Gastroesophageal sphincter (tissue), 4 donors: ENCODE measurements at regions not wholly inside any gene's neighbourhood (a gene's known extent, or its start where the extent isn't known, plus 50 kb on each side); places are given as distances from the start of the nearest gene placed in this dataset.

ENCODE experiments used
- ATAC-seq: fragments of 150-250 bp; one replicate; pipeline ENCODE4 v1.9.1; 2016; ENCODE audit warnings: mild to moderate bottlenecking, moderate library complexity
- H3K27ac ChIP-seq, 4 donors: fragments of 200-600 bp; sonication (generic) in 3 of 4; 1 replicate in 3 of 4; 2 replicates in 1 of 4; pipeline ENCODE4 v1.5.1; 2016 to 2019
- H3K27me3 ChIP-seq: fragments of 200-600 bp; sonication (generic); one replicate; pipeline ENCODE4 v1.5.1; 2019
- H3K36me3 ChIP-seq, 2 donors: fragments of 200-600 bp; sonication (generic); one replicate each; pipeline ENCODE4 v1.5.1; 2019; ENCODE audit warnings: control low read depth in 1 of 2
- H3K4me1 ChIP-seq, 3 donors: fragments of 200-600 bp; sonication (generic); 1 replicate in 2 of 3; 2 replicates in 1 of 3; pipeline ENCODE4 v1.5.1; 2016 to 2019; ENCODE audit warnings: control low read depth in 2 of 3
- H3K4me3 ChIP-seq, 2 donors: fragments of 200-600 bp; sonication (generic); one replicate each; pipeline ENCODE4 v1.5.1; 2019; ENCODE audit warnings: mild to moderate bottlenecking in 1 of 2, moderate library complexity in 1 of 2
- H3K9me3 ChIP-seq, 3 donors: fragments of 200-600 bp; sonication (generic); one replicate each; pipeline ENCODE4 v1.5.1; 2017 to 2019; ENCODE audit warnings: control low read depth in 2 of 3
- EP300 ChIP-seq: sonication (generic); formaldehyde crosslinking; IDR thresholded peaks from one replicate; pipeline ENCODE4 v1.6.1; 2017; ENCODE audit warnings: antibody characterized with exemption, mild to moderate bottlenecking
- POLR2A ChIP-seq, 2 donors: fragments of 450-650 bp; IDR thresholded peaks; one replicate each; pipeline ENCODE4 v1.6.1; 2017; ENCODE audit warnings: antibody characterized with exemption in 2 of 2, mild to moderate bottlenecking in 2 of 2, moderate library complexity in 1 of 2
- POLR2AphosphoS5 ChIP-seq: sonication (generic); formaldehyde crosslinking; IDR thresholded peaks from one replicate; pipeline ENCODE4 v1.6.1; 2017; ENCODE audit warnings: antibody characterized with exemption
- WGBS, 2 donors: methylation state at CpG; one replicate each; pipeline ENCODE4 v1.1.5; 2018; ENCODE audit warnings: low coverage in 1 of 2; 5-methylcytosine and 5-hydroxymethylcytosine counted together
- TF ChIP-seq, protein P1 (sequence below), 4 experiments: fragments of 200-600 bp in 2 of 4; fragments of 450-650 bp in 2 of 4; sonication (generic) in 1 of 4; IDR thresholded peaks; one replicate each; pipeline ENCODE4 v1.5.1; 2017 to 2019; ENCODE audit warnings: antibody characterized with exemption in 4 of 4, mild to moderate bottlenecking in 2 of 4, moderate library complexity in 2 of 4

DNA sequence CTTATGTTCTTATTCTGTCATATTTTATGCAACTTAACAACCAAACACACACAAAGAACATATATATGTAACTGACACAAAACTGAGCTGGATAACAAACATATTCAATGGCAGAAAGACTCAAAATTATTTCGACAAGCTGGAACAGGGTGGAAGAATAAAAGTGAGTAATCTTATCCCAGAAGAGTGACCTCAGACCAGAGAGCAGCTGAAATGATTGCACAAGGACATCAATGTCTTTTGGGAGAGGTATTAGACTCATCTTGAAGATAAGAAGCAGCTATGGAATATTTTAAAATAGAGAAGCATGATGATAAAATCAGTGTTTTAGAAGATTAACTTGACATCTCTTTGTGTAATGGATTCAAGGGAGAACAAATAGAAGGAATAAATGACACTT lies 191.6 kb upstream of the PRDM1 start:
- H3K27me3 ChIP-seq = no peaks in the 10 kb centered on the region
- no peak overlapping the region for H3K27ac ChIP-seq
- WGBS, 2 donors = 88 to 89% methylated on average over 1 of the region's 1 CpG
- no peak overlapping the region for H3K4me3 ChIP-seq
- no peaks in the 10 kb centered on the region for H3K4me1 ChIP-seq
- no peaks in the 10 kb centered on the region for H3K36me3 ChIP-seq
- TF ChIP-seq POLR2AphosphoS5 = no peak
- no peak for TF ChIP-seq POLR2A (IDR thresholded peaks at IDR 0.05)
- TF ChIP-seq, protein P1, sequence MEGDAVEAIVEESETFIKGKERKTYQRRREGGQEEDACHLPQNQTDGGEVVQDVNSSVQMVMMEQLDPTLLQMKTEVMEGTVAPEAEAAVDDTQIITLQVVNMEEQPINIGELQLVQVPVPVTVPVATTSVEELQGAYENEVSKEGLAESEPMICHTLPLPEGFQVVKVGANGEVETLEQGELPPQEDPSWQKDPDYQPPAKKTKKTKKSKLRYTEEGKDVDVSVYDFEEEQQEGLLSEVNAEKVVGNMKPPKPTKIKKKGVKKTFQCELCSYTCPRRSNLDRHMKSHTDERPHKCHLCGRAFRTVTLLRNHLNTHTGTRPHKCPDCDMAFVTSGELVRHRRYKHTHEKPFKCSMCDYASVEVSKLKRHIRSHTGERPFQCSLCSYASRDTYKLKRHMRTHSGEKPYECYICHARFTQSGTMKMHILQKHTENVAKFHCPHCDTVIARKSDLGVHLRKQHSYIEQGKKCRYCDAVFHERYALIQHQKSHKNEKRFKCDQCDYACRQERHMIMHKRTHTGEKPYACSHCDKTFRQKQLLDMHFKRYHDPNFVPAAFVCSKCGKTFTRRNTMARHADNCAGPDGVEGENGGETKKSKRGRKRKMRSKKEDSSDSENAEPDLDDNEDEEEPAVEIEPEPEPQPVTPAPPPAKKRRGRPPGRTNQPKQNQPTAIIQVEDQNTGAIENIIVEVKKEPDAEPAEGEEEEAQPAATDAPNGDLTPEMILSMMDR (IDR thresholded peaks at IDR 0.05) = no peak
- no peak for TF ChIP-seq EP300
- H3K9me3 ChIP-seq = peaks cover 0 to 8% (median 0%) of the 10 kb centered on the region in 3 donors
- ATAC-seq = peak; percentile 25

DNA sequence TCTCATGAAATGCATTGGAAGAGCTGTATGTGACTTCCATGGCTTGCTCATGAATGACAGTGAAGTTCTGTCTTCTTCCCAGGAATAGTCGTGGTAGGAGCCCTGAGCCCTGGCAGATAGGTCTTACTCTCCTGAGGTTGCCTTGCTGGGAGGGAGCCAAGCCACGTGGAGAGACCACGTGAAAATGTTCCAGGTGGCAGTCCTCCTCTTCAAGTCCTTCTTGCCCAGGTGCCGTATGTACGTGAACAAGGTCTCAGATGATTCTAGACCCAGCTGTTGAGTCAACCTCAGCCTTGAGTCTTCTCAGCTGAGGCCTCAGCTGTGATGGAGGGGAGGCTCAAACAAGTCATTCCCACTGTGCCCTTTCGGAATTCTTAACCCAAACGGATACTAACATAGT lies 192.4 kb upstream of the PRDM1 start:
- Histone ChIP-seq H3K4me1 (no peaks in the 10 kb centered on the region), H3K27me3 (no peaks in the 10 kb centered on the region), H3K9me3 (peaks cover 0 to 10% (median 0%) of the 10 kb centered on the region in 3 donors), H3K27ac (no peak overlapping the region), H3K36me3 (no peaks in the 10 kb centered on the region), H3K4me3 (no peak overlapping the region)
- TF ChIP-seq EP300 (no peak), POLR2A (IDR thresholded peaks at IDR 0.05) (no peak)
- 83 to 89% methylated on average over 1 to 3 of the region's 7 CpGs for WGBS, 2 donors
- ATAC-seq = no peak

DNA sequence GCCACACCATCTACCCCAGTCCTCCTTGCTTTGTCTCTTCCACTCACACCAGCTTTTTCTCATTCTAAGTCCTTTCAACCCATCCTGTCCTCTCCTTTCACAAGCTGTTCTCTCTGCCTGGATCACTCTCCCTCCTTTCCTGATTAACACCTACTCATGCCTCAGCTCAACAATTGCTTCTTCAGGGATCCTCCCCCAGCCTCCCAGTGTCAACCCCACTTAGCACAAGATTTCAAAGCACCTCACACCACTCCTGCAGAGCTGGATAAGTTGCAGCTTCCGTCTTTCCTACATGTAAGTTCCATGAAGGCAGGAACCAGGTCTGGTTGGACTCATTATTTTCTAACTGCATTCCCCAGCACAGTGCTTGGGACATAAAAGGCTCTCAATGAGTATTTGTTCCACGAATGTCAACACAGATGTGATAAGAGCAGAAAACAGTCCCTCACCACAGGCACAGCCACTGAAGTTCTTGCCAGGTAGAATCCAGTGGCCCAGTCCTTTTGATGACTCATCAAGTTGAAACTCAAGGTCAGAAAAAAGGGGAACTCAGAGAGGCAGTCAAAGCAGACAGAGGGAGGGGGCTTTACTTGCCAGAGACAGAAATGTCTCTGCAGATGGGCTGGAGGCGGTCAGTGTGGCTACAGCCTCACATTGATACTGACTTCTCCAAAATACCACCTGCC lies 193.4 kb upstream of the PRDM1 start:
- ATAC-seq = no peak
- Histone ChIP-seq H3K4me1 (no peaks in the 10 kb centered on the region), H3K27me3 (no peaks in the 10 kb centered on the region), H3K9me3 (peaks cover 0 to 10% (median 0%) of the 10 kb centered on the region in 3 donors), H3K4me3 (no peak overlapping the region), H3K36me3 (no peaks in the 10 kb centered on the region), H3K27ac (no peak overlapping the region)
- 70 to 87% methylated on average over 2 of the region's 3 CpGs for WGBS, 2 donors
- no peak for TF ChIP-seq POLR2AphosphoS5
- no peak for TF ChIP-seq EP300
- TF ChIP-seq POLR2A (IDR thresholded peaks at IDR 0.05) = no peak
- TF ChIP-seq, protein P1 (IDR thresholded peaks at IDR 0.05) = no peak

DNA sequence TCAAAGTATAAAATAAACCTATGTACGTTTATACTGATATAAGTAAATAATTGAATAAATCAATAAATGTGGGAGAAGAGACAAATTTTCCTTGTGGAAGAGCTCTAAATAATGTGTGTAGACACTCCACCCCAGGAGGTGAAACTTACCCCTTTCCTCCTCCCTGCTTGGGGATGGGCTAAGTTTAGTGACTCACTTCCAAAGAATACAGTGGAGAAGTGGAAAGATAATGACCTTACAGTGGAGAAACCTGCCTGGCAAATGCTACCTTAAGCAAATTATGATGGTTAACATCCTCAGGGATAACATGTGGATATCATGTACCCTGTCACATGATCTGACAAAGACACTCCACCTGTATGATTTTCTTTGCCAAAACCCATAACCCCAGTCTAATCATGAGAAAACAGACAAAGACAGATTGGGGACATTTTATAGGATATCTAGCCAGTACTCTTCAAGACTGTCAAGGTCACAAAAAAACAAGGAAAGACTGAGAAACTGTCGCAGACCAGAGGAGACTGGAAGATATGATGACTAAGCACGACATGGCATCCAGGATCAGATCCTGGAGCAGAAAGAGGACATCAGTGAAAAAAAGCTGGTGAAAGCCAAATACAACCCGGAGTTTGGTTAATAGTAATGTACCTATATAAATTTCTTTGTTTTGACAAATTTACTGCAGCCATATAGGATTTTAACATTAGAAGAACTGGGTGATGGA lies 195.5 kb upstream of the PRDM1 start:
- Histone ChIP-seq H3K27me3 (no peaks in the 10 kb centered on the region), H3K4me1 (no peaks in the 10 kb centered on the region), H3K27ac (no peak overlapping the region), H3K36me3 (no peaks in the 10 kb centered on the region), H3K9me3 (peaks cover 0 to 10% (median 0%) of the 10 kb centered on the region in 3 donors), H3K4me3 (no peak overlapping the region)
- ATAC-seq = no peak
- no peak for TF ChIP-seq EP300
- TF ChIP-seq, protein P1 (IDR thresholded peaks at IDR 0.05) = no peak
- no peak for TF ChIP-seq POLR2A (IDR thresholded peaks at IDR 0.05)
- TF ChIP-seq POLR2AphosphoS5 = no peak
- 73 to 75% methylated on average over 4 of the region's 4 CpGs for WGBS, 2 donors

DNA sequence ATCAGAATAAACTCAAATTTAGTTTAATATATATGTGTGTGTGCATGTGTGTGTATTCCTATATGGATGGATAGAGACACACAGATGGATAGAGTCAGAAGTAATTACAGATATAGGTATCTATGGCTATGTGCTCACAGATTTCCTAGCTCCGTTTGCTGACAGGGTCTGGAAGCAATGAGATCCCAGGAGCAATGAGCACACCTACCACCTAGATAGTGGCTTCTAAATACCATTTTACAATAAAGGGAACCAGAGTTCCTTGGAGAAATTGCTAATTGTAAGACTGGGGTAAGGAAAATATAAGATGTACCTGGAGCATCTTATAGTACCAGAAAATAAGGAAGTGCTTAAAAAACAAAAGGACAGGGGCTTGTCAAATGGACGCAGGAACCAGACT lies 196.2 kb upstream of the PRDM1 start:
- H3K9me3 ChIP-seq = peaks cover 0 to 10% (median 0%) of the 10 kb centered on the region in 3 donors
- TF ChIP-seq, protein P1 (IDR thresholded peaks at IDR 0.05) = no peak
- no peak for TF ChIP-seq EP300
- no peak for TF ChIP-seq POLR2A (IDR thresholded peaks at IDR 0.05)
- no peak for TF ChIP-seq POLR2AphosphoS5
- no peak overlapping the region for H3K4me3 ChIP-seq
- no peak for ATAC-seq
- H3K4me1 ChIP-seq = no peaks in the 10 kb centered on the region
- no peaks in the 10 kb centered on the region for H3K36me3 ChIP-seq
- WGBS, 2 donors = 93 to 100% methylated on average over 2 of the region's 2 CpGs
- H3K27me3 ChIP-seq = no peaks in the 10 kb centered on the region
- H3K27ac ChIP-seq = no peak overlapping the region
